Endothelial cell of umbilical vein (primary cell): ENCODE measurements at regions not wholly inside any gene's neighbourhood (a gene's known extent, or its start where the extent isn't known, plus 50 kb on each side); places are given as distances from the start of the nearest gene placed in this dataset.
A peak's percentile ranks its signal among the peaks of the same experiment; 100 is the strongest.

ENCODE experiments used
- BruUV-seq: library from RNA; stranded (reverse); fragments of 400-500 nt; replicated peaks from 2 replicates; lab custom pipeline; 2021; lab: Mats Ljungman, UMichigan
- CTCF ChIA-PET: fragments of 300-600, 350-600 bp; sonication (Branson Sonifier 250); formaldehyde crosslinking; loops from one replicate; lab custom pipeline; 2021; ENCODE audit warnings: antibody characterized with exemption, inconsistent platforms; lab: Charles Lee
- POLR2A ChIA-PET: fragments of 300-600, 350-600 bp; sonication (Branson Sonifier 250); formaldehyde crosslinking; loops from one replicate; lab custom pipeline; 2021; ENCODE audit warnings: antibody characterized with exemption, inconsistent platforms; lab: Charles Lee
- DNase-seq: peaks from one replicate; pipeline ENCODE4 v3.0.0-alpha.2; 2011; ENCODE audit warnings: low read depth, low spot score
- FAIRE-seq: peaks from 2 replicates; lab custom pipeline; 2011; peaks lifted over from hg19 to GRCh38; lab: Jason Lieb, UNC
- H2AFZ ChIP-seq: 2 replicates; pipeline ENCODE4 v1.6.0; 2012; ENCODE audit warnings: low read depth, low read length, control low read depth, inconsistent platforms
- H3K27ac ChIP-seq: 2 replicates; pipeline ENCODE4 v1.5.1; 2011; ENCODE audit warnings: low read depth, mild to moderate bottlenecking, control low read depth, low read length, moderate library complexity; ENCODE audit not compliant: insufficient read depth
- H3K27me3 ChIP-seq, 2 experiments: 2 replicates each; pipeline versions ENCODE4 v1.6.0 to v1.6.1; 2011; ENCODE audit warnings: low read length in 2 of 2, mixed read lengths in 1 of 2; ENCODE audit not compliant: control insufficient read depth in 2 of 2, insufficient read depth in 2 of 2
- H3K36me3 ChIP-seq, 2 experiments: 2 replicates in 1 of 2; 3 replicates in 1 of 2; pipeline ENCODE4 v1.5.1; 2011; ENCODE audit warnings: low read length in 2 of 2, mild to moderate bottlenecking in 1 of 2, moderate library complexity in 1 of 2; ENCODE audit not compliant: control insufficient read depth in 2 of 2, insufficient read depth in 2 of 2; ENCODE audit errors: extremely low read depth in 1 of 2
- H3K4me1 ChIP-seq: 3 replicates; pipeline ENCODE4 v1.5.1; 2011; ENCODE audit warnings: mild to moderate bottlenecking, low read length; ENCODE audit not compliant: control insufficient read depth, insufficient read depth; ENCODE audit errors: extremely low read depth
- H3K4me2 ChIP-seq: 2 replicates; pipeline ENCODE4 v1.6.1; 2011; ENCODE audit warnings: low read length, control low read depth, mixed read lengths; ENCODE audit not compliant: insufficient read depth
- H3K4me3 ChIP-seq, 3 experiments: fragments of 200-600 bp in 1 of 3; sonication (generic), shearing (Covaris generic) in 1 of 3; replicated peaks in 1 of 3; 2 replicates each; pipeline ENCODE4 v1.5.1; 2011 to 2016; ENCODE audit warnings: control low read depth in 3 of 3, low read length in 3 of 3, mild to moderate bottlenecking in 2 of 3, inconsistent platforms in 1 of 3, low read depth in 1 of 3, moderate library complexity in 1 of 3; ENCODE audit not compliant: insufficient read depth in 1 of 3
- H3K79me2 ChIP-seq: 2 replicates; pipeline ENCODE4 v1.6.0; 2012; ENCODE audit warnings: low read length, inconsistent platforms; ENCODE audit not compliant: control insufficient read depth, insufficient read depth
- H3K9ac ChIP-seq: replicated peaks from 2 replicates; pipeline ENCODE3; 2011; ENCODE audit warnings: low read length, control low read depth; ENCODE audit not compliant: insufficient read depth; ENCODE audit errors: extremely low read depth
- H3K9me1 ChIP-seq: replicated peaks from 3 replicates; pipeline ENCODE4 v1.6.0; 2011; ENCODE audit warnings: mild to moderate bottlenecking, low read length; ENCODE audit not compliant: control insufficient read depth, insufficient read depth; ENCODE audit errors: extremely low read depth
- H3K9me3 ChIP-seq: replicated peaks from 2 replicates; pipeline ENCODE4 v1.5.1; 2012; ENCODE audit warnings: low read length, inconsistent platforms; ENCODE audit not compliant: control insufficient read depth, insufficient read depth
- H4K20me1 ChIP-seq: replicated peaks from 2 replicates; pipeline ENCODE3; 2011; ENCODE audit warnings: mild to moderate bottlenecking, low read length; ENCODE audit not compliant: control insufficient read depth, insufficient read depth; ENCODE audit errors: extremely low read depth
- EZH2 ChIP-seq: IDR thresholded peaks from 2 replicates; pipeline ENCODE4 v1.6.1; 2012; ENCODE audit warnings: borderline replicate concordance, low read depth, mild to moderate bottlenecking, moderate library complexity, low read length, inconsistent platforms; ENCODE audit not compliant: severe bottlenecking
- FOS ChIP-seq: IDR thresholded peaks from 2 replicates; pipeline ENCODE4 v1.6.1; 2011; ENCODE audit warnings: mild to moderate bottlenecking, low read length, moderate library complexity, borderline replicate concordance; ENCODE audit not compliant: insufficient read depth
- GATA2 ChIP-seq: IDR thresholded peaks from 2 replicates; pipeline ENCODE4 v1.7.0; 2011; ENCODE audit warnings: low read depth, mild to moderate bottlenecking, moderate library complexity, mixed read lengths, low read length; ENCODE audit not compliant: insufficient read length, insufficient read depth
- JUN ChIP-seq: IDR thresholded peaks from 2 replicates; pipeline ENCODE4 v1.6.1; 2011; ENCODE audit warnings: borderline replicate concordance, low read depth; ENCODE audit not compliant: insufficient read length, insufficient read depth
- MYC ChIP-seq: IDR thresholded peaks from one replicate; pipeline ENCODE4 v1.6.1; 2011; ENCODE audit warnings: mild to moderate bottlenecking, low read depth, low read length
- POLR2A ChIP-seq: IDR thresholded peaks from 2 replicates; pipeline ENCODE4 v1.6.1; 2012; ENCODE audit warnings: low read depth, mild to moderate bottlenecking, control low read depth, low read length
- POLR2AphosphoS5 ChIP-seq: IDR thresholded peaks from 2 replicates; pipeline ENCODE4 v1.6.1; 2012; ENCODE audit warnings: low read depth, mild to moderate bottlenecking, control low read depth, low read length, moderate library complexity; ENCODE audit not compliant: insufficient read depth
- dilution Hi-C: fragments of 300-500 bp; cut with MboI; formaldehyde crosslinking; loops from one replicate; pipeline ENCODE4 v1.15.0; 2019; ENCODE audit warnings: low sequenced_read_pairs; ENCODE audit not compliant: extremely low pct_ligation_motif_present
- intact Hi-C: fragments of 100-400 bp; cut with micrococcal nuclease; formaldehyde crosslinking; loops from one replicate; pipeline ENCODE4 v1.10.0; 2022
- TF ChIP-seq, protein P1 (sequence below): IDR thresholded peaks from 2 replicates; pipeline ENCODE4 v1.6.1; 2011; ENCODE audit not compliant: insufficient read depth, insufficient read length
- TF ChIP-seq, protein P2 (sequence below), 2 donors: IDR thresholded peaks; 1 replicate in 1 of 2; 2 replicates in 1 of 2; pipeline ENCODE4 v1.5.1; 2011; ENCODE audit warnings: low read length in 2 of 2, mild to moderate bottlenecking in 2 of 2, moderate library complexity in 2 of 2, control low read depth in 1 of 2, inconsistent platforms in 1 of 2, low read depth in 1 of 2; ENCODE audit not compliant: insufficient read depth in 1 of 2; ENCODE audit errors: extremely low read depth in 1 of 2

DNA sequence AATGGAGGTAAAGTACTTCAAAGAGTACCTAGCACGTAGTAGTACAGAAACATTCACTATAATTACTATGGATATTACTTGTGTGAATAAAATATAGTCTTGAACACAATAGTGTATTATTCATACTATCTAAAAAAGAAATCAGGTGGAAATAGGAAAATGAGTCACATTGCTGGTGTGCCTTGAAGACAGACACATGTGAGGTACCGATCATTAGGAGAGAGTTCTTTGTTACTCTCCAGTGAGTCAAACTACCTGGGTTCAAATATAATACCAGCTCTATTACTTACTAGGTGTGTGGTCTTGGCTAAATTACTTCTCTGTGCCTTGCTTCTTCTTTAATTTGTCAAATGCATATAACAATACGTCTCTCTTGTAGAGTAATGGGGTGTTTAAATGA, 50.8 kb upstream of the BEND6 start:
- TF ChIP-seq, protein P1, sequence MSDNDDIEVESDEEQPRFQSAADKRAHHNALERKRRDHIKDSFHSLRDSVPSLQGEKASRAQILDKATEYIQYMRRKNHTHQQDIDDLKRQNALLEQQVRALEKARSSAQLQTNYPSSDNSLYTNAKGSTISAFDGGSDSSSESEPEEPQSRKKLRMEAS, result no peak
- TF ChIP-seq POLR2AphosphoS5 (no peak), MYC (no peak), EZH2 (no peak), JUN (peak; percentile 26), POLR2A (no peak), FOS (peak; percentile 47), GATA2 (peak; percentile 34)
- TF ChIP-seq, protein P2, sequence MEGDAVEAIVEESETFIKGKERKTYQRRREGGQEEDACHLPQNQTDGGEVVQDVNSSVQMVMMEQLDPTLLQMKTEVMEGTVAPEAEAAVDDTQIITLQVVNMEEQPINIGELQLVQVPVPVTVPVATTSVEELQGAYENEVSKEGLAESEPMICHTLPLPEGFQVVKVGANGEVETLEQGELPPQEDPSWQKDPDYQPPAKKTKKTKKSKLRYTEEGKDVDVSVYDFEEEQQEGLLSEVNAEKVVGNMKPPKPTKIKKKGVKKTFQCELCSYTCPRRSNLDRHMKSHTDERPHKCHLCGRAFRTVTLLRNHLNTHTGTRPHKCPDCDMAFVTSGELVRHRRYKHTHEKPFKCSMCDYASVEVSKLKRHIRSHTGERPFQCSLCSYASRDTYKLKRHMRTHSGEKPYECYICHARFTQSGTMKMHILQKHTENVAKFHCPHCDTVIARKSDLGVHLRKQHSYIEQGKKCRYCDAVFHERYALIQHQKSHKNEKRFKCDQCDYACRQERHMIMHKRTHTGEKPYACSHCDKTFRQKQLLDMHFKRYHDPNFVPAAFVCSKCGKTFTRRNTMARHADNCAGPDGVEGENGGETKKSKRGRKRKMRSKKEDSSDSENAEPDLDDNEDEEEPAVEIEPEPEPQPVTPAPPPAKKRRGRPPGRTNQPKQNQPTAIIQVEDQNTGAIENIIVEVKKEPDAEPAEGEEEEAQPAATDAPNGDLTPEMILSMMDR (IDR thresholded peaks at IDR 0.05; ENCODE audit: extremely low read depth in 1 of 2, insufficient read depth in 1 of 2, low read depth in 1 of 2, low read length in 2 of 2), result no peak
- peak overlapping the region; percentile 35 for H3K9ac ChIP-seq
- H3K4me2 ChIP-seq, result peak overlapping the region; percentile 79
- peaks cover 10% of the 10 kb centered on the region for H3K4me1 ChIP-seq
- H3K79me2 ChIP-seq, result no peaks in the 10 kb centered on the region
- H3K27ac ChIP-seq, result peak overlapping the region; percentile 38
- POLR2A ChIA-PET, result interaction anchor here (0.9 kb wide), 1 partner anchor 51 kb away, joined by 3 read pairs; the partner anchor contains the start of gene BEND6
- no peaks in the 10 kb centered on the region for H3K27me3 ChIP-seq
- H3K9me1 ChIP-seq, result no peaks in the 10 kb centered on the region
- H4K20me1 ChIP-seq, result no peaks in the 10 kb centered on the region
- no peak overlapping the region for H3K4me3 ChIP-seq
- intact Hi-C loops (loop anchor here (1.0 to 5.0 kb wide), 5 partner anchors 37 to 412 kb away; partner anchors contain the start of gene BEND6), dilution Hi-C loops (no loop called here)
- DNase-seq, result no peak
- H3K36me3 ChIP-seq, result no peaks in the 10 kb centered on the region
- H3K9me3 ChIP-seq, result no peaks in the 10 kb centered on the region
- H2AFZ ChIP-seq, result no peak overlapping the region
- no peak for FAIRE-seq
- CTCF ChIA-PET, result interaction anchor here (0.6 to 5.2 kb wide), 72 partner anchors 9 to 543 kb away, joined by 3 to 170 read pairs (median 6); partner anchors contain the start of genes BAG2, BEND6, KIAA1586 and PRIM2
- no TSS peak for BruUV-seq
